IMR-90 (cell line): ENCODE measurements at regions not wholly inside any gene's neighbourhood (a gene's known extent, or its start where the extent isn't known, plus 50 kb on each side); places are given as distances from the start of the nearest gene placed in this dataset.

Source experiments
- ATAC-seq: fragments of 200-7000 bp; cut with Tn5 transposase; 2 replicates; pipeline ENCODE4 v1.9.1; 2020; ENCODE audit warnings: low read depth, mild to moderate bottlenecking, moderate library complexity
- BruUV-seq: library from RNA; stranded (reverse); fragments of 400-500 nt; replicated peaks from 2 replicates; lab custom pipeline; 2021; lab: Mats Ljungman, UMichigan
- CTCF ChIA-PET: fragments of 300-600 bp; formaldehyde crosslinking; extraction: SDS; loops from one replicate; lab custom pipeline; 2021; ENCODE audit warnings: antibody characterized with exemption; lab: Yijun Ruan, JAX
- POLR2A ChIA-PET: fragments of 300-600 bp; sonication (Branson Sonifier 250); formaldehyde crosslinking; loops from one replicate; lab custom pipeline; 2022; ENCODE audit warnings: antibody characterized with exemption; ENCODE audit not compliant: unreplicated experiment; lab: Charles Lee
- DNase-seq: peaks from one replicate; pipeline ENCODE4 v3.0.0; 2013
- H2AFZ ChIP-seq: replicated peaks from 2 replicates; pipeline ENCODE3; 2013; ENCODE audit warnings: low read length, mild to moderate bottlenecking; ENCODE audit not compliant: poor library complexity
- H2AK5ac ChIP-seq: 2 replicates; pipeline ENCODE4 v1.6.1; 2013; ENCODE audit warnings: low read depth, low read length, inconsistent platforms
- H2AK9ac ChIP-seq: replicated peaks from 2 replicates; pipeline ENCODE3; 2013; ENCODE audit warnings: mild to moderate bottlenecking, low read depth, low read length, moderate library complexity; ENCODE audit not compliant: poor library complexity
- H2BK120ac ChIP-seq: 2 replicates; pipeline ENCODE4 v1.6.1; 2013; ENCODE audit warnings: low read depth, low read length, inconsistent platforms
- H2BK15ac ChIP-seq: 3 replicates; pipeline ENCODE4 v1.6.1; 2013; ENCODE audit warnings: low read depth, low read length, inconsistent platforms
- H2BK20ac ChIP-seq: 2 replicates; pipeline ENCODE4 v1.6.1; 2013; ENCODE audit warnings: low read depth, mild to moderate bottlenecking, inconsistent platforms, low read length, moderate library complexity
- H2BK5ac ChIP-seq: 2 replicates; pipeline ENCODE4 v1.6.1; 2013; ENCODE audit warnings: mild to moderate bottlenecking, low read depth, low read length, inconsistent platforms; ENCODE audit not compliant: poor library complexity, severe bottlenecking
- H3K14ac ChIP-seq: replicated peaks from 2 replicates; pipeline ENCODE4 v1.6.1; 2013; ENCODE audit warnings: low read depth, low read length, inconsistent platforms
- H3K18ac ChIP-seq: 2 replicates; pipeline ENCODE4 v1.6.1; 2013; ENCODE audit warnings: low read depth, low read length, control low read depth
- H3K23ac ChIP-seq: 2 replicates; pipeline ENCODE4 v1.6.1; 2013; ENCODE audit warnings: low read depth, low read length, inconsistent platforms
- H3K27ac ChIP-seq: 2 replicates; pipeline ENCODE4 v1.5.1; 2013; ENCODE audit warnings: mild to moderate bottlenecking, control low read depth, low read length; ENCODE audit not compliant: insufficient read depth
- H3K27me3 ChIP-seq: 2 replicates; pipeline ENCODE4 v1.6.1; 2013; ENCODE audit warnings: low read length; ENCODE audit not compliant: control insufficient read depth, insufficient read depth
- H3K36me3 ChIP-seq: 2 replicates; pipeline ENCODE4 v1.6.1; 2013; ENCODE audit warnings: low read length, mixed read lengths; ENCODE audit not compliant: control insufficient read depth, insufficient read depth
- H3K4ac ChIP-seq: 2 replicates; pipeline ENCODE4 v1.6.1; 2013; ENCODE audit warnings: low read depth, low read length, inconsistent platforms
- H3K4me1 ChIP-seq: 2 replicates; pipeline ENCODE4 v1.6.1; 2013; ENCODE audit warnings: low read length, mixed read lengths; ENCODE audit not compliant: control insufficient read depth, insufficient read depth
- H3K4me2 ChIP-seq: 2 replicates; pipeline ENCODE4 v1.6.1; 2013; ENCODE audit warnings: low read depth, mild to moderate bottlenecking, control low read depth, low read length, moderate library complexity
- H3K4me3 ChIP-seq: 2 replicates; pipeline ENCODE4 v1.5.1; 2013; ENCODE audit warnings: low read depth, mild to moderate bottlenecking, control low read depth, low read length, moderate library complexity; ENCODE audit not compliant: insufficient read depth
- H3K56ac ChIP-seq: 2 replicates; pipeline ENCODE4 v1.6.1; 2013; ENCODE audit warnings: low read length, inconsistent platforms; ENCODE audit not compliant: insufficient read depth; ENCODE audit errors: extremely low read depth
- H3K79me1 ChIP-seq, 2 experiments: 2 replicates each; pipeline ENCODE4 v1.6.1; 2013; ENCODE audit warnings: low read length in 2 of 2, inconsistent platforms in 1 of 2, low read depth in 1 of 2
- H3K9ac ChIP-seq: 2 replicates; pipeline ENCODE4 v1.6.1; 2013; ENCODE audit warnings: low read depth, low read length, control low read depth
- H3K9me1 ChIP-seq: 2 replicates; pipeline ENCODE4 v1.6.1; 2013; ENCODE audit warnings: low read length, inconsistent platforms; ENCODE audit not compliant: insufficient read depth
- H3K9me3 ChIP-seq: 2 replicates; pipeline ENCODE4 v1.6.1; 2013; ENCODE audit warnings: low read length; ENCODE audit not compliant: control insufficient read depth, insufficient read depth
- H4K20me1 ChIP-seq: 2 replicates; pipeline ENCODE4 v1.6.1; 2013; ENCODE audit warnings: low read length, inconsistent platforms; ENCODE audit not compliant: insufficient read depth
- H4K5ac ChIP-seq: 2 replicates; pipeline ENCODE4 v1.6.1; 2013; ENCODE audit warnings: mild to moderate bottlenecking, low read depth, low read length, control low read depth
- H4K8ac ChIP-seq, 2 experiments: 2 replicates each; pipeline ENCODE4 v1.6.1; 2013; ENCODE audit warnings: low read depth in 2 of 2, low read length in 2 of 2, control low read depth in 1 of 2, inconsistent platforms in 1 of 2
- H4K91ac ChIP-seq: 2 replicates; pipeline ENCODE4 v1.6.1; 2013; ENCODE audit warnings: low read depth, low read length, inconsistent platforms; ENCODE audit not compliant: insufficient read depth
- CEBPB ChIP-seq: IDR thresholded peaks from 2 replicates; pipeline ENCODE4 v1.6.1; 2012; ENCODE audit warnings: low read depth, low read length, improper control_type of control experiment
- CHD1 ChIP-seq: IDR thresholded peaks from 2 replicates; pipeline ENCODE4 v1.6.1; 2012; ENCODE audit warnings: low read depth, low read length, improper control_type of control experiment
- FOS ChIP-seq: fragments of 150-350 bp; IDR thresholded peaks from 2 replicates; pipeline ENCODE4 v1.6.1; 2016; ENCODE audit warnings: low read depth, low read length
- MAFK ChIP-seq: IDR thresholded peaks from 2 replicates; pipeline ENCODE4 v1.6.1; 2012; ENCODE audit warnings: low read depth, low read length, improper control_type of control experiment
- MAZ ChIP-seq: IDR thresholded peaks from 2 replicates; pipeline ENCODE4 v1.6.1; 2012; ENCODE audit warnings: low read depth, mild to moderate bottlenecking, low read length, improper control_type of control experiment, moderate library complexity, borderline replicate concordance
- MXI1 ChIP-seq: IDR thresholded peaks from 2 replicates; pipeline ENCODE4 v1.6.1; 2012; ENCODE audit warnings: low read depth, mild to moderate bottlenecking, low read length, moderate library complexity, borderline replicate concordance
- NFE2L2 ChIP-seq: fragments of 150-350 bp; IDR thresholded peaks from 2 replicates; pipeline ENCODE4 v1.6.1; 2016; ENCODE audit warnings: low read depth, mild to moderate bottlenecking, low read length
- POLR2A ChIP-seq: IDR thresholded peaks from 2 replicates; pipeline ENCODE4 v1.6.1; 2012; ENCODE audit warnings: mild to moderate bottlenecking, low read depth, low read length
- RCOR1 ChIP-seq: IDR thresholded peaks from 2 replicates; pipeline ENCODE4 v1.6.1; 2012; ENCODE audit warnings: mild to moderate bottlenecking, low read length, improper control_type of control experiment; ENCODE audit not compliant: insufficient replicate concordance
- RFX5 ChIP-seq: IDR thresholded peaks from 2 replicates; pipeline ENCODE4 v1.8.0; 2012; ENCODE audit warnings: low read depth, mild to moderate bottlenecking, low read length, moderate library complexity
- USF2 ChIP-seq: fragments of 150-350 bp; IDR thresholded peaks from 2 replicates; pipeline ENCODE4 v1.6.1; 2017; ENCODE audit warnings: mild to moderate bottlenecking, antibody characterized with exemption, low read length, low read depth
- whole genome bisulfite sequencing, 2 experiments: methylation state at CpG; one replicate each; pipeline versions ENCODE4 v1.1.5 to v1.1.7; 2013; ENCODE audit warnings: missing lambda C conversion rate in 2 of 2; ENCODE audit not compliant: insufficient read length in 1 of 2; ENCODE audit errors: extremely low coverage in 2 of 2; 5-methylcytosine and 5-hydroxymethylcytosine counted together
- dilution Hi-C: fragments of 300-500 bp; cut with HindIII; formaldehyde crosslinking; loops from one replicate; pipeline ENCODE4 v1.14.3; 2018; ENCODE audit warnings: low sequenced_read_pairs; ENCODE audit not compliant: unreplicated experiment
- in situ Hi-C: fragments of 300-500 bp; cut with MboI; formaldehyde crosslinking; loops from 3 replicates; pipeline ENCODE4 v1.14.3; 2019; ENCODE audit warnings: low sequenced_read_pairs, inconsistent platforms, mixed read lengths
- intact Hi-C: fragments of 100-400 bp; cut with micrococcal nuclease; formaldehyde crosslinking; loops from 2 replicates; pipeline ENCODE4 v1.10.0; 2022
- TF ChIP-seq, protein P1 (sequence below): fragments of 150-350 bp; IDR thresholded peaks from 2 replicates; pipeline ENCODE4 v1.6.1; 2016; ENCODE audit warnings: low read depth, mild to moderate bottlenecking, low read length, moderate library complexity, borderline replicate concordance

DNA sequence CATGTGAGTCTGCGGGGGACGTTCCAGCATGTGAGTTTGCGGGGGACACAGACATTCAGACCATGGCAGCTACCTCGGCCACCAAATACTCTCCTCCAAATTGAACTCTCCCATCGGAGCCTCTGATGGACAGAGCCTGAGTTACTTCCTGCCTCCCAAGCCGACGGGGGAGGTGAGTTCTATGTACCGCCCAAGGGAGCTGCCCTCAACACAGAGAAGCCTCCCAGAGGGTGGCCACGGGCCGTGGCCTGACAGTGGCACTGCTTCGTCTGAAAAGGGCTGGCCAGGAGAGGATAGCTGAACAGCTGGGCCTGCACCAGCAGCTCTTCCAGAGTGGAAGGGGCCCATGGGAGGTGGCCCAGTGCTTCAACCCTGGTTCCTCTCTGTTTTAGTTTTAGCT is 274.5 kb upstream of the PPP2R2D start:
- Histone ChIP-seq H3K9me3 (peaks cover 28% of the 10 kb centered on the region), H3K4me2 (no peak overlapping the region), H3K9ac (no peak overlapping the region), H3K4ac (no peak overlapping the region), H3K9me1 (no peaks in the 10 kb centered on the region), H3K18ac (no peak overlapping the region), H2BK5ac (no peak overlapping the region), H2AK9ac (no peak overlapping the region), H3K14ac (no peak overlapping the region), H3K23ac (no peak overlapping the region), H3K27me3 (no peaks in the 10 kb centered on the region), H3K4me3 (no peak overlapping the region), H2AK5ac (no peak overlapping the region), H3K56ac (no peak overlapping the region), H3K36me3 (no peaks in the 10 kb centered on the region), H4K5ac (no peak overlapping the region), H2BK20ac (no peak overlapping the region), H4K8ac (no peak overlapping the region), H4K91ac (no peak overlapping the region), H2BK120ac (no peak overlapping the region), H3K79me1 (no peaks in the 10 kb centered on the region), H2AFZ (no peak overlapping the region), H3K4me1 (no peaks in the 10 kb centered on the region), H4K20me1 (no peaks in the 10 kb centered on the region), H2BK15ac (no peak overlapping the region), H3K27ac (no peak overlapping the region)
- DNase-seq (no peak), ATAC-seq (no peak)
- POLR2A ChIA-PET: no interaction called here
- intact Hi-C loops: no loop called here
- in situ Hi-C loops: no loop called here
- dilution Hi-C loops: no loop called here
- no TSS peak for BruUV-seq
- whole genome bisulfite sequencing, 2 experiments: 80% methylated on average over 1 of the region's 11 CpGs; no CpG with 5 or more reads in 1 of the 2 experiments
- CTCF ChIA-PET: no interaction called here
- TF ChIP-seq MAZ (no peak), CHD1 (no peak), USF2 (no peak), RCOR1 (no peak), NFE2L2 (no peak), MAFK (no peak), CEBPB (no peak), RFX5 (no peak), POLR2A (no peak), FOS (no peak), MXI1 (no peak)
- TF ChIP-seq, protein P1, sequence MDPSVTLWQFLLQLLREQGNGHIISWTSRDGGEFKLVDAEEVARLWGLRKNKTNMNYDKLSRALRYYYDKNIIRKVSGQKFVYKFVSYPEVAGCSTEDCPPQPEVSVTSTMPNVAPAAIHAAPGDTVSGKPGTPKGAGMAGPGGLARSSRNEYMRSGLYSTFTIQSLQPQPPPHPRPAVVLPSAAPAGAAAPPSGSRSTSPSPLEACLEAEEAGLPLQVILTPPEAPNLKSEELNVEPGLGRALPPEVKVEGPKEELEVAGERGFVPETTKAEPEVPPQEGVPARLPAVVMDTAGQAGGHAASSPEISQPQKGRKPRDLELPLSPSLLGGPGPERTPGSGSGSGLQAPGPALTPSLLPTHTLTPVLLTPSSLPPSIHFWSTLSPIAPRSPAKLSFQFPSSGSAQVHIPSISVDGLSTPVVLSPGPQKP: no peak
